Uterus (tissue), 3 donors: ENCODE measurements at regions not wholly inside any gene's neighbourhood (a gene's known extent, or its start where the extent isn't known, plus 50 kb on each side); places are given as distances from the start of the nearest gene placed in this dataset.

ENCODE experiments used
- DNase-seq, 2 donors: peaks; one replicate each; pipeline ENCODE4 v3.0.0-alpha.2; 2019 to 2020
- H3K27ac ChIP-seq, 2 donors: fragments of 200-600 bp; sonication (generic); 1 replicate in 1 of 2; 2 replicates in 1 of 2; pipeline ENCODE4 v1.5.1; 2016 to 2018
- H3K27me3 ChIP-seq, 2 donors: fragments of 200-600 bp; sonication (generic); one replicate each; pipeline ENCODE4 v1.5.1; 2018 to 2019; ENCODE audit warnings: control low read depth in 1 of 2
- H3K36me3 ChIP-seq, 2 donors: fragments of 200-600 bp; sonication (generic); one replicate each; pipeline ENCODE4 v1.5.1; 2019; ENCODE audit warnings: control low read depth in 1 of 2
- H3K4me1 ChIP-seq, 2 donors: fragments of 200-600 bp; sonication (generic); one replicate each; pipeline ENCODE4 v1.5.1; 2018 to 2019; ENCODE audit warnings: control low read depth in 1 of 2
- H3K4me3 ChIP-seq, 2 donors: fragments of 200-600 bp; sonication (generic); 1 replicate in 1 of 2; 2 replicates in 1 of 2; pipeline ENCODE4 v1.5.1; 2018 to 2019; ENCODE audit warnings: mild to moderate bottlenecking in 1 of 2
- H3K9me3 ChIP-seq, 2 donors: fragments of 200-600 bp; sonication (generic); one replicate each; pipeline ENCODE4 v1.5.1; 2019; ENCODE audit warnings: control low read depth in 1 of 2
- POLR2A ChIP-seq, 2 donors: fragments of 450-650 bp; IDR thresholded peaks; one replicate each; pipeline ENCODE4 v1.6.1; 2016; ENCODE audit warnings: antibody characterized with exemption in 2 of 2, mild to moderate bottlenecking in 1 of 2, moderate library complexity in 1 of 2
- intact Hi-C: fragments of 100-400 bp; cut with DNase I; formaldehyde crosslinking; loops from one replicate; pipeline ENCODE4 v1.15.1; 2023; ENCODE audit warnings: low total_unique reads
- TF ChIP-seq, protein P1 (sequence below), 4 experiments: fragments of 200-600 bp in 2 of 4; fragments of 450-650 bp in 2 of 4; sonication (generic) in 2 of 4; IDR thresholded peaks; one replicate each; pipeline ENCODE4 v1.5.1; 2016 to 2019; ENCODE audit warnings: antibody characterized with exemption in 4 of 4, mild to moderate bottlenecking in 2 of 4, moderate library complexity in 1 of 4
- donor health status: DM: yes; HTN: yes; CAD: no.

DNA sequence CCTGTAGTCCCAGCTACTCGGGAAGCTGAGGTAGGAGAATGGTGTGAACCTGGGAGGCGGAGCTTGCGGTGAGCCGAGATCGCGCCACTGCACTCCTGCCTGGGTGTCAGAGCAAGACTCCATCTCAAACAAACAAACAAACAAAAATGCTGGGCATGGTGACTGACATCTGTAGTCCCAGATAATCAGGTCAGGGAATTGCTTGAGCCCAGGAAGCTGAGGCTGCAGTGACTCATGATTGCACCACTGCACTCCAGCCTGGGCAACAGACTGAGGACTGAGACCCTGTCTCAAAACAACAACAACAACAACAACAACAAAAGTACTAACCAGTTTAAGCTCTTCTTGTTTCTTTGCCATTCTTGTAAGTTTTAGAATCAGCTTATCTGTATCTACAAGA, 383.0 kb upstream of the PMFBP1 start:
- Histone ChIP-seq H3K36me3 (no peaks in the 10 kb centered on the region), H3K9me3 (no peaks in the 10 kb centered on the region), H3K27me3 (no peaks in the 10 kb centered on the region), H3K27ac (no peak overlapping the region), H3K4me1 (no peaks in the 10 kb centered on the region), H3K4me3 (no peak overlapping the region)
- intact Hi-C loops = no loop called here
- TF ChIP-seq, protein P1, sequence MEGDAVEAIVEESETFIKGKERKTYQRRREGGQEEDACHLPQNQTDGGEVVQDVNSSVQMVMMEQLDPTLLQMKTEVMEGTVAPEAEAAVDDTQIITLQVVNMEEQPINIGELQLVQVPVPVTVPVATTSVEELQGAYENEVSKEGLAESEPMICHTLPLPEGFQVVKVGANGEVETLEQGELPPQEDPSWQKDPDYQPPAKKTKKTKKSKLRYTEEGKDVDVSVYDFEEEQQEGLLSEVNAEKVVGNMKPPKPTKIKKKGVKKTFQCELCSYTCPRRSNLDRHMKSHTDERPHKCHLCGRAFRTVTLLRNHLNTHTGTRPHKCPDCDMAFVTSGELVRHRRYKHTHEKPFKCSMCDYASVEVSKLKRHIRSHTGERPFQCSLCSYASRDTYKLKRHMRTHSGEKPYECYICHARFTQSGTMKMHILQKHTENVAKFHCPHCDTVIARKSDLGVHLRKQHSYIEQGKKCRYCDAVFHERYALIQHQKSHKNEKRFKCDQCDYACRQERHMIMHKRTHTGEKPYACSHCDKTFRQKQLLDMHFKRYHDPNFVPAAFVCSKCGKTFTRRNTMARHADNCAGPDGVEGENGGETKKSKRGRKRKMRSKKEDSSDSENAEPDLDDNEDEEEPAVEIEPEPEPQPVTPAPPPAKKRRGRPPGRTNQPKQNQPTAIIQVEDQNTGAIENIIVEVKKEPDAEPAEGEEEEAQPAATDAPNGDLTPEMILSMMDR (IDR thresholded peaks at IDR 0.05) = no peak
- TF ChIP-seq POLR2A (IDR thresholded peaks at IDR 0.05) = no peak
- DNase-seq = no peak

DNA sequence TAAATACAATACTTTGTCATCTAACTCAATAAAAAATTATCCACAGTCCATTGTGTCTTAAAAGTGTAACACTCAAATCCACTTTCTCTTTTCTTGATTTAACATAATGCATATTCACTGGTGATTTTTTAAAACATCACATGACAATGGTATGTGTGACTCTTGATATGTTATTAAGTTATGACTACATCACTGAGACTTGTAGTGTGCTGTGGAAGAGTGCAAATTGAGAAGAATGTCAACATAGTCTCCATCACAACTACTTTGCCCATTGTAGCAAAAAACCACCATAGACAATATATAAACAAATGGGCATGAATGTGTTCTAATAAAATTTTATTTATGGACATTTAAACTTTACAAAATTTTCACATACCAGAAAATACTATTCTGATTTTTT, 380.7 kb upstream of the PMFBP1 start:
- H3K9me3 ChIP-seq = no peaks in the 10 kb centered on the region
- DNase-seq = no peak

DNA sequence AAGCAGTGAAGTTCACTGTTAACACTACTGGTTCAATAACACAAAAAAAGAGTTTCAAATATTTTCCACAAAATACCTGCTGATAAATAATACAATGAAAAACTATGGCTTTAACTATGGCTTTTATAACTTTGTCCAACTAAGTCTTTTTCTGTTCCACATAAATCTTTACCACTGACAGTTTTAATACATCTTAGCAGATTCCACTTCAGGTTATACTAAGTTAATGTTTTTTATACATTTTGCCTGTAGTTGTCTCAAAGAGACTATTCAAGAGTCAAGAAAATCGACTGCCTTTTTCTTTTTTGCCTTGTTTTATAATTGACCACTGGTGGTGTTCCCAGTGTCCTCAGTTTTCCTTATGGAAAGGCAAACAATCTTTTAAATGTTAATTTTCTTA, 379.7 kb upstream of the PMFBP1 start:
- TF ChIP-seq, protein P1 (IDR thresholded peaks at IDR 0.05) = no peak
- no peak for TF ChIP-seq POLR2A (IDR thresholded peaks at IDR 0.05)
- DNase-seq = no peak
- Histone ChIP-seq H3K4me3 (no peak overlapping the region), H3K27ac (no peak overlapping the region), H3K27me3 (no peaks in the 10 kb centered on the region), H3K4me1 (no peaks in the 10 kb centered on the region), H3K36me3 (no peaks in the 10 kb centered on the region), H3K9me3 (peaks cover 0 to 3% of the 10 kb centered on the region in 2 donors)
- intact Hi-C loops = no loop called here

More for the DNA sequence above, 380.7 kb upstream of the PMFBP1 start:
- no peak overlapping the region for H3K27ac ChIP-seq
- intact Hi-C loops = no loop called here
- H3K4me1 ChIP-seq = no peaks in the 10 kb centered on the region
- H3K36me3 ChIP-seq = no peaks in the 10 kb centered on the region
- TF ChIP-seq, protein P1 (IDR thresholded peaks at IDR 0.05) = no peak
- no peak for TF ChIP-seq POLR2A (IDR thresholded peaks at IDR 0.05)
- H3K4me3 ChIP-seq = no peak overlapping the region
- no peaks in the 10 kb centered on the region for H3K27me3 ChIP-seq

DNA sequence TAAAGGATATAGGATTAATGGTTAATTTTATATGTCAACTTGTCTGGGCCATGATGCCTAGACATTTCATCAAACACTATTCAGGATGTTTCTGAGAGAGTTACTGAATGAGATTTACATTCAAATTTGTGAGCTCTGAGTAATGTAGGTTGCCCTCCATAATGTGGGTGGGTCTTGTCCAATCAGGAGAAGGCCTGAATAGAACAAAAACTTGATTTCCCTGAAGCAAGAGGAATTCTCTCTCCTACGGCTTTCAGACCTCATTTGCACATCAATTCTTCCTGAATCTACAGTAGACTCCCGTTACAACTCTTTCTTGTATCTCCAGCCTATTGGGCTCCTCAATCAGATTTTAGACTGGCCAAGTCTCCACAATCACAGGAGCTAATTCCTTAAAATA, 377.9 kb upstream of the PMFBP1 start:
- TF ChIP-seq POLR2A (IDR thresholded peaks at IDR 0.05) = no peak
- TF ChIP-seq, protein P1 (IDR thresholded peaks at IDR 0.05) = no peak
- no peaks in the 10 kb centered on the region for H3K36me3 ChIP-seq
- DNase-seq = no peak
- intact Hi-C loops = no loop called here
- H3K27me3 ChIP-seq = no peaks in the 10 kb centered on the region
- no peak overlapping the region for H3K4me3 ChIP-seq
- peaks cover 0 to 3% of the 10 kb centered on the region in 2 donors for H3K9me3 ChIP-seq
- no peak overlapping the region for H3K27ac ChIP-seq
- no peaks in the 10 kb centered on the region for H3K4me1 ChIP-seq

DNA sequence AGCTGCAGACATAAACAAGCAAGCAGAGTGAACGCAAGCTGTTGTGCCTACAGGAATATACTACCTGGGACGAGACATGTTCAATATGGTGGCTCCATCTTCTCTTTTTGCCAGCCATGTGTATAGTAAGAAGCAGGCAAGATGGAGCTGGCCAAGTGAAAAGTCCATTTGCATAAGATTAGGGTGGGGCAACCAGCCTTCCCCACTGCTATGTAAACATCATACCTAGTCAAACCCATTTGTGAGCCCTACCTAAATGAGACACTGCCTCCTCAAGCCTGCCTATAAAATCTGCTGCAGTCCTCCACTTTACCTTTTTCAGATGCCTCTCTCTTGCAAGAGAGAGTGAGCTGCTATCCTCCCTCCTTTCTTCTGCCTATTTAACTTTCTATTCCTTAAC, 370.1 kb upstream of the PMFBP1 start:
- Histone ChIP-seq H3K4me1 (no peaks in the 10 kb centered on the region), H3K9me3 (peaks cover 0 to 1% of the 10 kb centered on the region in 2 donors), H3K36me3 (no peaks in the 10 kb centered on the region), H3K4me3 (no peak overlapping the region), H3K27me3 (no peaks in the 10 kb centered on the region), H3K27ac (no peak overlapping the region)
- no peak for TF ChIP-seq POLR2A (IDR thresholded peaks at IDR 0.05)
- TF ChIP-seq, protein P1 (IDR thresholded peaks at IDR 0.05) = no peak
- no peak for DNase-seq
- intact Hi-C loops = no loop called here
